Hematopoietic multipotent progenitor cell treated with erythropoietin and hydrocortisone succinate and interleukin-3 and kit ligand, for 4 days (in vitro differentiated cells): ENCODE measurements at regions not wholly inside any gene's neighbourhood (a gene's known extent, or its start where the extent isn't known, plus 50 kb on each side); places are given as distances from the start of the nearest gene placed in this dataset.
"Not testable (repeated sequence)": the region's sequence is repeated elsewhere in the genome, so short reads cannot be mapped to it uniquely, and the experiment has no call there.

Experiments used
- DNase-seq: peaks from one replicate; pipeline ENCODE4 v3.0.0-alpha.2; 2015

GRCh38 chr1:91606546-91607078 is 106.0 kb downstream of the CDC7 start:
- no peak for DNase-seq

GRCh38 chr1:91607686-91608085 is 107.0 kb downstream of the CDC7 start:
- not testable (repeated sequence) for DNase-seq

DNA sequence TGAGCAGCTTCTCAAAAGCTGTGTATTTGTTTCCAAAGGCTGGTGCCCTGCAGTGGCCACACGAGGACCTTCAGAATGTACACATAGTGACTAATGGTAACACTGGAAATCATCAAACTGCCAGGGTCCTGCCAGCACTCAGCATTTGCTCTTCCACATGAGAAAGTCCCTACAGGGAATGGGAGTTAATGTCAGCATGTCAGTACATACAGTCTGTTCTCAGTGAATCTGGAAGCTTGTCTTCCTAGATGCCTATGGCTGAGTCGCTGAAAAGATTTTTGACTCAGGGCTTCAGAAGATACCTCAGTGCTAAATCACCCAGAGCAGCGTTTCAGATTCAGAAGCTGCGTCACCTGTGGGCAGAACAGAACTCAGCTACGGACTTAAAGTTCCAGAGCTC is 108.2 kb downstream of the CDC7 start:
- no peak for DNase-seq

DNA sequence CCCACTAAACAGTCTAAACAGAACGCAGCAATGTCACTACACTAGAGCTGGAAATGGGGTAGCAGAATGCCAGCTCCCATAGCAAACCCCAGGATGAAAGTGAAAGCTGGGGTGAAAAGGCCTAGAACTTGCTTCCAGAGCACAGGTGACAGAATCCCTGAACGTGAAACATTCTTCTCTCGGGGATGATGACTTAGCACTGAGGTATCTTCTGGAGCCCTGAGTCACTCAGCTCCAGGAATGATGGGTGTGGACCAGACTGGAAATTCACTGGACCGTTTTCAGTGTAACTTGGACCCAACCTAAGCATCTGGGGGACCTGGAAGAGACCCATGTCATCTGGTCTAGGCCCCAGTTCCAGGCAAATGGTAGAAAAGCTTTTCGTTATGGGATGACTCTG is 108.9 kb downstream of the CDC7 start:
- no peak for DNase-seq

GRCh38 chr1:91610102-91610501 is 109.5 kb downstream of the CDC7 start:
- no peak for DNase-seq

DNA sequence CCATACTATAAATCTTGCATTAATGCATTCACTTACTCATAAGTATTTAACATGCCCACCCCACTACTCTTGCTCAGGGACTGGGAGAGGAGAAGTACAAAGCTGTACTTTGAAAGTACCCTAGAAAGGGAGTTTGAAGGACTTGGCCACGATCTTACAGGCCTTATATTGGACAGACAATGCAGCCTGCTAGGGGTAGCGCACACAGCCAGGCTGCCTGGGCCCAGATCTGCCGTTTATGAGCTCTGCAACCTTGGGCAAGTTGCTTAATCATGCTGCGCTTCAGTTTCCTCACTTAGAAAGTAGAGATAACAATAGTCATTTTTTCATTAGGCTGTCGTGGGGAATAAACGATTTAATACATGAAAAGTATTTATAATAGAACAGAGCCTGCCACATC is 110.1 kb downstream of the CDC7 start:
- DNase-seq, result no peak

DNA sequence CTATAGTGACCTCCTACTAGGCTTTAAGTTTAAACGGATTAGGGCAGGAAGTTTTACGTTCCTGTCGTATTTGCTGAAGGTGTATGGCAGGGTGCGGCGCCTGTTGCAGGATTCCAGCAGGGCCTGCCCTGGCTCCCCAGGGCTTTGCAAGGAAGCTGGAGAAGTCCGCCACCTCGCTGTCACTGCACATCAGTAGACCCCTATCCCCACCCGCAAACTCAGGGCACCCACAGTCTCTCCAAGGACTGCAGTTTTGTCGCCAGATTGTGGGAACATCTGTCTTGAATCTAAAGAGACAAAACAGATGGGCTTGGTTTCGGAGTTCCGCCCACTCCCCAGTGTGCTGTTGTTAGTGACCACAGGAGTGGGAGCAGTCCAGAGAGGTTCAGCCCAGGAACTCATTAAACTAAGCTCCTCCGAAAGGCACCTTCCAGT is 110.8 kb downstream of the CDC7 start:
- DNase-seq, result no peak

DNA sequence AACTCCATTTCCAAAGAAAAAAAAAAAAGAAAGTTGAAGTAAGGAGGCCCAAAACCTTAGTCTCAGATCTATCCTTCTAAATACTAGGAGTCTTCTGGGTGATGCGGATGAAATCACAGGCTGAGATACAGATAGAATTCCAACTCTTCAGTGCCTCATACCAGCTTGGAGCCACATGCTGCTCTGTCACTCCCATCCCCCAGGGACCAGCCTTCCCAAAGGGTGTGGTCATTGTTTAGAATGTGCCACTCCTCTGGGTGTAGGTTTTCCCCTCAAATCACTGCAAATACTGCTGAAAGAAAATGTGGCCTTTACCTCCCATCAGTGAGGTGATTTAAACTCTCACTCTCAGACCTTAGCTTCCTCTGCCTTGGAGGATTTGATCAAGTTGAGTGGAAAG is 112.9 kb downstream of the CDC7 start:
- DNase-seq, result no peak

DNA sequence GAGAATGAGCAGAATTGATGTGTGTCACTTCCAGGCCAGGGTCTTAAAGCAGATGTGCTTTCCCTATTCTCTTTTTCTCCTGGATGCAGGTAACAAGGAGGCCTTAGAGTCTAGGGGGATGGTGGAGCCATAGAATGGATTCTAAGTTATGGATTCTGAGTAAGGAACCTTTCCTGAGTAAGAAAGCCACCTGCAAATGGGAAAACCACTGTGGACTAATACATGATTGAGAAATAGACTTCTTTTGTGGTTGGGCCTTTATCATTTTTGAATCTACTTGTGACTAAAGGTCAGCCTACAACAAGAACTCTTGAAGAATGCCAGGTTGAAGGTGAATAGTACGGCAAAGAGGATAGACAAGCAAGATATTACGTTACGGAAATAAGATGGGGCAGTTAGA is 116.1 kb downstream of the CDC7 start:
- DNase-seq, result no peak

GRCh38 chr1:91617285-91617765 is 116.7 kb downstream of the CDC7 start:
- peak; percentile 7 for DNase-seq

- no peak for DNase-seq
Observed at GRCh38 chr1:91619881-91620280, 119.2 kb downstream of the CDC7 start.

DNA sequence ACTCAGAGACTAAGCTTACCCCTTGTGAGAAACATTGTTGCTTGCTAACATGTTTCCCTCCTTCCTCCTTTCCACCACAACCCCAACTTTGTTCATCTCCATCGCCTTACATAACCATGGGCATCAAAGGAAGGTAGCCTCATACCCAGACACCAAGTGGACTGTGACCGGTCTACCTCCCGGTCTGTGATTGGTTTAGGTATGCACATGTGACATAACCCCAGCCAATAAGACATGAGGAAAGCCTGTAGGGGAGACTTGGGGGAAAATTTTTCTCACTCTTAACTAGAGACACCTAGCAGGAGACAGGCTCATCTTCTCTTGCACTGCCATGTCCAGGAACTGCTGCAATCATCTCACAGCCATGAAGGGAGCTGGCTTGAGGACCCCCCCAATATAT is 120.7 kb downstream of the CDC7 start:
- DNase-seq, result no peak

GRCh38 chr1:91621907-91622306 is 121.3 kb downstream of the CDC7 start:
- DNase-seq, result no peak

GRCh38 chr1:91622616-91623015 is 122.0 kb downstream of the CDC7 start:
- DNase-seq, result no peak

GRCh38 chr1:91623020-91623419 is 122.4 kb downstream of the CDC7 start:
- DNase-seq, result no peak

- DNase-seq, result no peak
Observed at GRCh38 chr1:91624331-91624730, 123.7 kb downstream of the CDC7 start.
